ENCODE measurements at regions not wholly inside any gene's neighbourhood (a gene's known extent, or its start where the extent isn't known, plus 50 kb on each side); places are given as distances from the start of the nearest gene placed in this dataset.

GRCh38 chr11:80873310-80873999 is 1432.6 kb upstream of the TENM4 start:
- intact Hi-C loops (cut with micrococcal nuclease), result no loop called here

DNA sequence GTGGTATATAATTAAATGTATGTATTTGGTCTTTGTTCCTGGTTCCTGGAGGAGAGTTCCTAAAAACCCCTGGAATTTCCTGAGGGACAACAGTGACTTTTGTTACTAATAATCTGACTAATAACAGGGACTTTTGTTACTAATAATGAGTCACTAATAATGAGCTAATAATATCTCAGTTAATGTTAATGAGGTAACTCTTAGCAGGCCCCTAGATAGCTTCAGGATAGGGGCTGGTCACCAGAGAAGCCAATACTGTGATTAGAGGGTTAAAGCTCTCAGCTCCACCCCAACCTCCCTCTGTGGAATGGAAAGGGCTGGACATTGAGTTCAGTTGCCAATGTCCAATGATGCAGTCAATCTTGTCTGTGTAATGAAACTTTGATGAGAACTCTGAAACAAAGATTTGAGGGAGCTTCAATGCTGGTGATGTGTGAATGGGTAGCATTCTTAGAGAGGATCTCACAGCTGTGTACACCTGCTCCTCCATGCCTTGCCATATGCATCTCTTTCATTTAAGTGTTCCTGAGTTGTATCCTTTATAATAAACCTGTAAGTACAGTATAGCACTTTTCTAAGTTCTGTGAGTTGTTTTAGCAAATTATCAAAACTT is 1431.4 kb upstream of the TENM4 start:
- intact Hi-C loops (cut with micrococcal nuclease), result no loop called here

DNA sequence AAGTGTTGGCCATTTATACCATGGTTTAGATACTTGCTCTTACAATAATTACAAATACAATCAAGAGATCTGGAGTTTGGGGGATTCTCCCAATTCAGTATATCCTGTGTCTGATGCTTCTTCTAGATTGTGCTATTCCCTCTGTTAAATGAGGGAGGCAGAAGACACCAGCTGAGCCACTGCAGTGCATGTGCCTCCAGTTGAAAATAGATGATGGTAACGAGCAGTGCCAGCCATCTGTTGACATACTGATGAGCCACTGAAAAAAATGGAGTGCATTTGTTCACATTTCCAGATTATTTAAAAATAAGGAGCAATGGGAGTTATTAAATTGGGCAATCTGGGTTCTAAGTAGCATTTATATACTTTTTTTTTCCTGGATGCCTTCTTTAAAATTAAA is 1428.0 kb upstream of the TENM4 start:
- intact Hi-C loops (cut with micrococcal nuclease), result no loop called here

DNA sequence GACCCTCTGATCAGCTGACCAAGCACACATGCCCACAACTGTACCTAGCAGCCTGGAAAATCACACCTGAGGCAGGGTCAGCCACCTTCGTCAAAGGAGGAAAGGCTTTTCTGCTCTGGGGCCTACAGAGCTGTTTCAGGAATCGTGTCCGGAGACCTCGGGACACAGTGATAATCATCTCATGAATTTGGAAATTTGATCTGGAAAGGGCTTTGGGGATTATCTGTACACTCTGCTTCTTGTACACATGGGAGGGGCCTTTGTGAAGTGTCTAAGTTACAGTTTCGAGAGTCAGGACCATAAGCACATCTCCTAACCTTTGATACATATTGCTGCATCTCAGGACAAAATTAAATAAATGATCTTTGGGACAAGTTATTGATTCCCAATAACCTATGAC is 1421.2 kb upstream of the TENM4 start:
- intact Hi-C loops (cut with micrococcal nuclease), result no loop called here

DNA sequence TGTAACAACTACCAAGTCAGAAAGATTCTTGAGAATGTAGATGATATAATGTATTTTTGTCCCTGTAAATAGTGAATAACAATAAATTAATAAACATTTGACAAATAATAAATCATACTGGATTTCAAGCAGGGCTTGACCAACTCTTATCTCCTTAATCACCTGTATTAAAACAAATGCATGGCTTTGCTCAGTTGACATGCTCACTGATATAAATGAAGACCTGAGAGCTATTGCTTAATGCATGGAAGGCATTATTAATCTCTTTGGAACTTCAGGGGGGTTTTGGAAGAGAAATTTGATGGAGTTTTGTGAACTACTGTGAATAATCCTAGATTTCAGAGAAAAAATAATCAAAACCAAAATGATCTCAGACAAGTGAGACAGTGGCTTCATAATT is 1420.4 kb upstream of the TENM4 start:
- intact Hi-C loops (cut with micrococcal nuclease), result no loop called here

- intact Hi-C loops (cut with micrococcal nuclease), result no loop called here
Observed at GRCh38 chr11:80860632-80861031, 1419.8 kb upstream of the TENM4 start.

GRCh38 chr11:80856066-80856465 is 1415.2 kb upstream of the TENM4 start:
- intact Hi-C loops (cut with micrococcal nuclease), result no loop called here

GRCh38 chr11:80855426-80855825 is 1414.6 kb upstream of the TENM4 start:
- intact Hi-C loops (cut with micrococcal nuclease), result no loop called here

DNA sequence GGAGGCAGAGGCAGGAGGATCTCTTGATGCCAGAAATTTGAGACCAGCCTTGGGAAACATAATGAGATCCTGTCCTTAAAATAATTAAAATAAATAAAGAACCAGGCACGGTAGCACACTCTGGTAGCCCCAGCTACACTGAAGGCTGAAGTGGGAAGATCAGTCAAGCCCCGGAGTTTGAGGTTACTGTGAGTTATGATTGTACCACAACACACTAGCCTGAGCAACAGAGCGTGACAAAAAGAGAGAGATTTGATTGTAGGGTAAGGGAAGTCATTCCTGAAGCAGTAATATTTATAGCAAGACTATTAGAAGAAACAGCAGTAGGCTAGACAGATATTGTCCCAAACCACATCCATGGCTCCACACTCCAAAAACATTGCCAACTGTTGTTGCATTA is 1408.4 kb upstream of the TENM4 start:
- intact Hi-C loops (cut with micrococcal nuclease), result no loop called here

GRCh38 chr11:80846979-80847378 is 1406.1 kb upstream of the TENM4 start:
- intact Hi-C loops (cut with micrococcal nuclease), result no loop called here

GRCh38 chr11:80846442-80846841 is 1405.6 kb upstream of the TENM4 start:
- intact Hi-C loops (cut with micrococcal nuclease), result no loop called here

GRCh38 chr11:80844110-80844819 is 1403.4 kb upstream of the TENM4 start:
- intact Hi-C loops (cut with micrococcal nuclease), result no loop called here

- intact Hi-C loops (cut with micrococcal nuclease), result no loop called here
Observed at GRCh38 chr11:80843266-80843974, 1402.6 kb upstream of the TENM4 start.

DNA sequence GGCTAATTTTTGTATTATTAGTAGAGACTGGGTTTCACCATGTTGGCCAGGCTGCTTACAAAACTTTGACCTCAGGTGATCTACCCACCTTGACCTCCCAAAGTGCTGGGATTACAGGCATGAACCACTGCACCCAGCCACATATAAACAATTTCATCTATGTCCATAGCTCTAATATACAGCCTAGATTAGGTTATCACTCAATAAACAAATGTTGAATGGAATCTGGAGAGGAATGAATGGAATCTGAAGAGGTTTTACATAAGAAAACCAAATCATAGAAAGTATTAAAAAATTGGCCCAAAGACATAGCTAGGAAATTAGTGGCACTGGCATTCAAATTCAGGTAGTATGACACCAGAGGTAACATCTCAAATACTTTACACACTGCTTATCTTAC is 1401.4 kb upstream of the TENM4 start:
- intact Hi-C loops (cut with micrococcal nuclease), result no loop called here

GRCh38 chr11:80841675-80842074 is 1400.8 kb upstream of the TENM4 start:
- intact Hi-C loops (cut with micrococcal nuclease), result no loop called here

DNA sequence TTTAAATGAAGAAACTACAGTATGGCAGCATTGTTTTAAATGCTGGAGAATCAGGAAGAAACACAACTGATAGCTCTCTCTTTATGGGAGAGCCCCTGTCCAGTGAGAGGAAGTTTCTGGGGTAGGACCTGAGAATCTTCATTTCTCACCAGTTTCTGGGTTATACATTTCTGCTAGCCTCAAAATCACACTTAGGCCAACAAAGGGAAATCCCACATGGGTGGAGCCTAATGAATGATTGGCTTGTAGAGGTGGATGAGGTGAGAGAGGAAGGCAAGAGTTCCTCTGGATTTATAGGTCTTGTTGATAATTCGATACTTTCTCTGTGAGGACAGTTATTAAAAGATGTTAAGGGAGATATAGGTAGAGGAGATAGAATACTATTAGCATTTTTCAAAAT is 1397.3 kb upstream of the TENM4 start:
- intact Hi-C loops (cut with micrococcal nuclease), result no loop called here

DNA sequence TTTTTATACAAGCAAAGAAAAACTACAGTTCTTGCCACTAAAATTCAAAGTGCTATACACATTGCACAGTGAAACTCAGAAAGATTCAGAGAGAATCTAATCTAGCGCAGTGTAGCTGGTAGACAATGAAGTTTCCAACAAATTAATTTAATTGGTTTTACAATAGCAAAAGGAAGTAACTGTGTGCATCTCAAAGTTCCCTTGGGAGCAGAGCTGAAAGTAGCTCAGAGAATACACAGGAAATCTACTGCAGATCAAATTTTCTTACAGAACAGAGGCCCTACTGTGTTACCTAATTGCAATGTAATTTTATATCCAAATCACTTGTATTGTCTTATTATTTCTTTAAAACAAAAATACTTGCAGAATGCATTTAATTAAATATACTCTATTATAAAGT is 1396.2 kb upstream of the TENM4 start:
- intact Hi-C loops (cut with micrococcal nuclease), result no loop called here

GRCh38 chr11:80831374-80831773 is 1390.5 kb upstream of the TENM4 start:
- intact Hi-C loops (cut with micrococcal nuclease), result no loop called here

DNA sequence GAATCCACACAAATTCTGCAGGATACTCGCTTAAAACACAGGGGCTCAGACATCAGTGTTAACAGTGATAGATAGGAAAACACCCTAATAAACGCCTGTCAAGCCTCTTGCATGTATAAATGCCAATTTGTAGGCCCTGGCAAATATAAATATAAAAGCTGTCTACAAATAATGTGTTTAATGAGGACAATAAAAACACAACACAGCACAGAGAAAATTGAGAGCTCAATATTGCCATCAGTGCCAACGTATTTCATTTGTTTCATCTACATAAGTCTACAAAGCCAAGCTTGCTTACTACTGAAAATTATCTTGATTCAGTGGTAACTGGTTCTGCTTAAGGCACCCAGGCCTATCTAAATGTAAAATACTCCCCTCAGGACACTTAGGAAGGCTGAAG is 1387.0 kb upstream of the TENM4 start:
- intact Hi-C loops (cut with micrococcal nuclease), result no loop called here

DNA sequence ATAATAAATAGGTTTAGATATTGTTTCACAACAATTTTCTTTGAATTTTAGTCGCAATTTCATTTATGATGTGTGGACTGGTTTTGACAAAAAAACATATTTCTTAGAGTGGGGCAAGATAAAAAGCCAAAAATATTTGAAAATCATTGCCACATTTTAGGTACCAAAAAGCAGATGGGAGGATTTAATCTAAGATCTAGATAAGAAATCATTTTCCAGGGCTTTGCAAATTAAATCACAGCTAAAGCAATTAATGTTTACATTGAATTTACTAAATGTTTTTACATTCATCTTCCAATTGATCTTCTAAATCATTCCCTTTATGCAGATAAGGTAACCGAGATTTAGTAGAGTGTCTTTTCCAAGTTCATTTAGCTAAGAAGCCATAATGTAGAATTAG is 1386.0 kb upstream of the TENM4 start:
- intact Hi-C loops (cut with micrococcal nuclease), result no loop called here

DNA sequence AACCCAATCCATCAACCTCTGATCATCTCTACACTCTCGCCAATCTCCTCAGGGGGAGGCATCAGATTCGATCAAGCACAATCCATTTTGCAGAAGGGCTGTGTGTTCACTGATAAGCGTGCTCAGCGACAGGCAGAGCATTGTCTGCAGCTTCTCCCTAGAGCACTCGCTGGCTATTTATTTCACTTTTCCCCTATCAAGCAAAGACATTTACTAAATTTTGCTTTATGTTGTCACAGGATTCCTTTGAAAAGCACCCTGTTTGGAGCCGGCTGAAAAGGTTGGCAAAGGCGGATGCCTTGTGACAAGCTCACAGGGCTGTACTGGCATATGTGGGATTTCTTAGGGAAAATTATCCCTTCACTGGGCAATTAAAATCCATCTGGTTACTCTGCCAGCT is 1381.5 kb upstream of the TENM4 start:
- intact Hi-C loops (cut with micrococcal nuclease), result no loop called here

GRCh38 chr11:80819271-80819670 is 1378.4 kb upstream of the TENM4 start:
- intact Hi-C loops (cut with micrococcal nuclease), result loop anchor here (10.0 kb wide), 1 partner anchor 64 kb away; no protein-coding TSS in a partner anchor
